ENCODE measurements at regions not wholly inside any gene's neighbourhood (a gene's known extent, or its start where the extent isn't known, plus 50 kb on each side); places are given as distances from the start of the nearest gene placed in this dataset.
A peak's percentile ranks its signal among the peaks of the same experiment; 100 is the strongest.

DNA sequence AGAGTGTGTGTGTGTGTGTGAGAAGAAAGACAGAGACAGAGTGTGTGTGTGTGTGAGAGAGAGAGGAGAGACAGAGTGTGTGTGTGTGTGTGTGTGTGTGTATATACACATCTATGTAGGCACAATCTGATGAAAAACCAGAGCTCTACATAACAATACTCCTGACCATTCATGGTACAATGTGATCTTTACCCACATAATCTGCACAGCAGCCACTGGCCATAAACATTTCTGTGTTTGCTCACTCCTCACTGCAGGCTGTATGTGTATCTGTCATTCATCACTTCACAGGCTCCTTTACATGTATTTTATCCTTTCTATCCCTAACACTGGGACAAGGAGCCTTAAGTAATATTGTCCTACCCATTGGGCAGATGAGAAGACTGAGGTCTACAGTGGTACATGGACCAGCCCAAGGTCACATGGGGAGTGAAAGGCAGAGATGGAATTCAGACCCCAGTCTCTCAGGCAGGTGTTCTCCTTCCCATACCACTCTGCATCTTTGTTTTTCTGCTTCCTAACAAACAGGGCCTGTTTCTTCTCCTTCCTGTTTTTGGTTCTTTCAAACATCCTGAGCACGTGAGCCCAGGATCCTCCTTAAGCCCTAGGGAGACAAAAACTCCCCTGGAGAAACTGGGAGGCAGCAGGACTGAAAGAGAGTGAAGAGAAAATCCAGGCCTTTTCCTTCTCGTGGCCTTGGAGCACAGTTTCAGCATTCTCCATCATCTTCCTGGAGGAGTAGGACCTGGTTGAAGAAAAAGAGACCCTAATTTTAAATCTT, 201.7 kb upstream of the MSX2 start:
- Mint-ChIP-seq H3K36me3 (no peaks in the 10 kb centered on the region), H3K27me3 (ENCODE audit: insufficient read depth, low read depth) (peaks cover 34% of the 10 kb centered on the region)

DNA sequence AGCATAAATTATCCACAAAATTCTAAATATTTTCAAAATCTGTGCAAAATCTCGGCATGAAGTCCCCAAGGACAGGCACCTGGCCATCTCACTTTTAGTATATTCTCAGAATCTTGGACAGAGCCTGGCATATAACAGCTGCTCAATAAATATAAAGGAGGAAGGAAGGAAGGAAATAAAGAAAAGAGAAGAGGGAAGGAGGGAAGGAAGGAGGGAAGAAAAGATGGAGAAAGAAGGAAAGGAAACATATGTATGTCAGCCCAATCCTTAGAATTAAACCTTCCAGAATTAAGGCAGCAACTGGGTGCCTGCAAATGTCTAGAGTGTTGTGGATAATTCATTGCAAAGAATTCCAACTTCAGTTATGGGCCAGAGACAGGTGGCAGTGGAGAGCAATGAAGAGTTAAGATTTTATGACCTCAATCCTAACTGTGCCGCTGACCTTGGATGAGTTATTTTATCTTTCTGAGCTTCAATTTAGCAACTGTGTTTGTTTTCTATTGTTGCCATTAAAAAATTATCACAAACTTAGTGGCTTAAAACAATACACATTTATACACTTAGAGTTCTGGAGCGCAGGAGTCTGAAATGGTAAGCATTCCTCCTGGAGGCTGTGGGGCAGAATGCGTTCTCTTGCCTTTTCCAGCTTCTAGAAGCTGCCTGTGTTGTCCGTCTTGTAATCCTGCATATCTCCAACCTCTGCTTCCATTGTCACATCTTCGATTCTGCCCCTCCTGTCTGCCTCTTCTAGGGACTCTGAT, 200.9 kb upstream of the MSX2 start:
- DNase-seq (ENCODE audit: low spot score): no peak
- H3F3A ChIP-seq (ENCODE audit: low read depth): peaks cover 38% of the 10 kb centered on the region
- H3K4me1 Mint-ChIP-seq: peaks cover 41% of the 10 kb centered on the region
- H3K27ac Mint-ChIP-seq: no peak overlapping the region
- no peak overlapping the region for H3K27ac ChIP-seq
- H3K36me3 Mint-ChIP-seq: no peaks in the 10 kb centered on the region
- no peaks in the 10 kb centered on the region for H3K79me2 ChIP-seq (ENCODE audit: low read depth)
- H3K9ac ChIP-seq: no peak overlapping the region
- H2AFZ ChIP-seq (replicated peaks): no peak overlapping the region
- TF ChIP-seq, protein P1, sequence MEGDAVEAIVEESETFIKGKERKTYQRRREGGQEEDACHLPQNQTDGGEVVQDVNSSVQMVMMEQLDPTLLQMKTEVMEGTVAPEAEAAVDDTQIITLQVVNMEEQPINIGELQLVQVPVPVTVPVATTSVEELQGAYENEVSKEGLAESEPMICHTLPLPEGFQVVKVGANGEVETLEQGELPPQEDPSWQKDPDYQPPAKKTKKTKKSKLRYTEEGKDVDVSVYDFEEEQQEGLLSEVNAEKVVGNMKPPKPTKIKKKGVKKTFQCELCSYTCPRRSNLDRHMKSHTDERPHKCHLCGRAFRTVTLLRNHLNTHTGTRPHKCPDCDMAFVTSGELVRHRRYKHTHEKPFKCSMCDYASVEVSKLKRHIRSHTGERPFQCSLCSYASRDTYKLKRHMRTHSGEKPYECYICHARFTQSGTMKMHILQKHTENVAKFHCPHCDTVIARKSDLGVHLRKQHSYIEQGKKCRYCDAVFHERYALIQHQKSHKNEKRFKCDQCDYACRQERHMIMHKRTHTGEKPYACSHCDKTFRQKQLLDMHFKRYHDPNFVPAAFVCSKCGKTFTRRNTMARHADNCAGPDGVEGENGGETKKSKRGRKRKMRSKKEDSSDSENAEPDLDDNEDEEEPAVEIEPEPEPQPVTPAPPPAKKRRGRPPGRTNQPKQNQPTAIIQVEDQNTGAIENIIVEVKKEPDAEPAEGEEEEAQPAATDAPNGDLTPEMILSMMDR (IDR thresholded peaks at IDR 0.05): peak; percentile 25
- no peak for TF ChIP-seq EZH2phosphoT487 (IDR thresholded peaks at IDR 0.05)
- peaks cover 3% of the 10 kb centered on the region for H3K27me3 ChIP-seq
- H3K4me3 Mint-ChIP-seq: no peak overlapping the region
- peaks cover 39% of the 10 kb centered on the region for H3K27me3 Mint-ChIP-seq (ENCODE audit: insufficient read depth, low read depth)
- H3K36me3 ChIP-seq: no peaks in the 10 kb centered on the region
- H3K4me2 ChIP-seq: no peak overlapping the region
- no peaks in the 10 kb centered on the region for H3K9me3 ChIP-seq (ENCODE audit: low read depth)
- peaks cover 22% of the 10 kb centered on the region for H3K4me1 ChIP-seq
- H4K20me1 ChIP-seq (ENCODE audit: low read depth): no peaks in the 10 kb centered on the region
- no peaks in the 10 kb centered on the region for H3K9me3 Mint-ChIP-seq
- H3K4me3 ChIP-seq: no peak overlapping the region

More for the DNA sequence above, 201.7 kb upstream of the MSX2 start:
- Histone ChIP-seq H2AFZ (replicated peaks) (no peak overlapping the region), H3K27me3 (peaks cover 3% of the 10 kb centered on the region), H3F3A (ENCODE audit: low read depth) (peaks cover 34% of the 10 kb centered on the region), H3K79me2 (ENCODE audit: low read depth) (no peaks in the 10 kb centered on the region), H3K9me3 (ENCODE audit: low read depth) (no peaks in the 10 kb centered on the region), H3K4me2 (no peak overlapping the region), H3K27ac (no peak overlapping the region), H3K9ac (no peak overlapping the region), H4K20me1 (ENCODE audit: low read depth) (no peaks in the 10 kb centered on the region), H3K36me3 (no peaks in the 10 kb centered on the region), H3K4me1 (peaks cover 16% of the 10 kb centered on the region), H3K4me3 (no peak overlapping the region)
- Mint-ChIP-seq H3K4me3 (no peak overlapping the region), H3K9me3 (no peaks in the 10 kb centered on the region), H3K27ac (no peak overlapping the region), H3K4me1 (peaks cover 36% of the 10 kb centered on the region)
- TF ChIP-seq, protein P1 (IDR thresholded peaks at IDR 0.05): no peak
- TF ChIP-seq EZH2 (IDR thresholded peaks at IDR 0.05): no peak
- no peak for TF ChIP-seq EZH2phosphoT487 (IDR thresholded peaks at IDR 0.05)
- peak; percentile 51 for DNase-seq (ENCODE audit: low spot score)

DNA sequence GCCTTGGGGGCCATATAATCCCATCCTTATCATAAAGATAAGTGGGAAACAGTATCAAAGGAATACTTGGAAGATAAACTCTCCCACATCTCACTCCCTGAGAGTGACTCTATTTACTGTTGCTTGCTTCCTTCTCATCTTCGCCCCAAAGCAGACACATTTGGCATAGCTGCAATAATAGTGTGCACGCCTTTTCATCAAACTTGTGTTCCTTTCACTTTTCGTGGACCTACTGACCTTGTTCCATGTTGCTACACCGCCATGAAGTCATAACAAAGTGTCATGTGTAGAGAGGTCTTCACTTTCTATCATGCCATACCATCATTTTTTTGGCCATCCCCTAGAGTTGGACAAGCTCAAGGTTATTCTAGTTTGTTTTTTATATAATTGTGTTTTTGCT, 200.0 kb upstream of the MSX2 start:
- H3K79me2 ChIP-seq (ENCODE audit: low read depth): no peaks in the 10 kb centered on the region
- TF ChIP-seq EZH2 (IDR thresholded peaks at IDR 0.05): no peak
- no peak for TF ChIP-seq EZH2phosphoT487 (IDR thresholded peaks at IDR 0.05)
- TF ChIP-seq, protein P1 (IDR thresholded peaks at IDR 0.05): no peak
- H2AFZ ChIP-seq (replicated peaks): no peak overlapping the region
- Mint-ChIP-seq H3K36me3 (no peaks in the 10 kb centered on the region), H3K4me3 (no peak overlapping the region), H3K4me1 (peaks cover 34% of the 10 kb centered on the region), H3K27ac (no peak overlapping the region), H3K9me3 (no peaks in the 10 kb centered on the region), H3K27me3 (ENCODE audit: insufficient read depth, low read depth) (peaks cover 43% of the 10 kb centered on the region)
- no peaks in the 10 kb centered on the region for H4K20me1 ChIP-seq (ENCODE audit: low read depth)
- H3K9me3 ChIP-seq (ENCODE audit: low read depth): no peaks in the 10 kb centered on the region
- no peaks in the 10 kb centered on the region for H3K36me3 ChIP-seq
- H3K4me3 ChIP-seq: no peak overlapping the region
- no peaks in the 10 kb centered on the region for H3K27me3 ChIP-seq
- peaks cover 22% of the 10 kb centered on the region for H3K4me1 ChIP-seq
- H3F3A ChIP-seq (ENCODE audit: low read depth): peaks cover 36% of the 10 kb centered on the region
- H3K27ac ChIP-seq: no peak overlapping the region
- no peak overlapping the region for H3K9ac ChIP-seq
- DNase-seq (ENCODE audit: low spot score): no peak
- H3K4me2 ChIP-seq: no peak overlapping the region

Data from neural progenitor cell (in vitro differentiated cells).